Endothelial cell of umbilical vein (primary cell): ENCODE measurements at regions not wholly inside any gene's neighbourhood (a gene's known extent, or its start where the extent isn't known, plus 50 kb on each side); places are given as distances from the start of the nearest gene placed in this dataset.

Experiments
- BruUV-seq: library from RNA; stranded (reverse); fragments of 400-500 nt; replicated peaks from 2 replicates; lab custom pipeline; 2021; lab: Mats Ljungman, UMichigan
- CTCF ChIA-PET: fragments of 300-600, 350-600 bp; sonication (Branson Sonifier 250); formaldehyde crosslinking; loops from one replicate; lab custom pipeline; 2021; ENCODE audit warnings: antibody characterized with exemption, inconsistent platforms; lab: Charles Lee
- POLR2A ChIA-PET: fragments of 300-600, 350-600 bp; sonication (Branson Sonifier 250); formaldehyde crosslinking; loops from one replicate; lab custom pipeline; 2021; ENCODE audit warnings: antibody characterized with exemption, inconsistent platforms; lab: Charles Lee
- DNase-seq: peaks from one replicate; pipeline ENCODE4 v3.0.0-alpha.2; 2011; ENCODE audit warnings: low read depth, low spot score
- FAIRE-seq: peaks from 2 replicates; lab custom pipeline; 2011; peaks lifted over from hg19 to GRCh38; lab: Jason Lieb, UNC
- H2AFZ ChIP-seq: 2 replicates; pipeline ENCODE4 v1.6.0; 2012; ENCODE audit warnings: low read depth, low read length, control low read depth, inconsistent platforms
- H3K27ac ChIP-seq: 2 replicates; pipeline ENCODE4 v1.5.1; 2011; ENCODE audit warnings: low read depth, mild to moderate bottlenecking, control low read depth, low read length, moderate library complexity; ENCODE audit not compliant: insufficient read depth
- H3K27me3 ChIP-seq, 2 experiments: 2 replicates each; pipeline versions ENCODE4 v1.6.0 to v1.6.1; 2011; ENCODE audit warnings: low read length in 2 of 2, mixed read lengths in 1 of 2; ENCODE audit not compliant: control insufficient read depth in 2 of 2, insufficient read depth in 2 of 2
- H3K36me3 ChIP-seq, 2 experiments: 2 replicates in 1 of 2; 3 replicates in 1 of 2; pipeline ENCODE4 v1.5.1; 2011; ENCODE audit warnings: low read length in 2 of 2, mild to moderate bottlenecking in 1 of 2, moderate library complexity in 1 of 2; ENCODE audit not compliant: control insufficient read depth in 2 of 2, insufficient read depth in 2 of 2; ENCODE audit errors: extremely low read depth in 1 of 2
- H3K4me1 ChIP-seq: 3 replicates; pipeline ENCODE4 v1.5.1; 2011; ENCODE audit warnings: mild to moderate bottlenecking, low read length; ENCODE audit not compliant: control insufficient read depth, insufficient read depth; ENCODE audit errors: extremely low read depth
- H3K4me2 ChIP-seq: 2 replicates; pipeline ENCODE4 v1.6.1; 2011; ENCODE audit warnings: low read length, control low read depth, mixed read lengths; ENCODE audit not compliant: insufficient read depth
- H3K4me3 ChIP-seq, 3 experiments: fragments of 200-600 bp in 1 of 3; sonication (generic), shearing (Covaris generic) in 1 of 3; replicated peaks in 1 of 3; 2 replicates each; pipeline ENCODE4 v1.5.1; 2011 to 2016; ENCODE audit warnings: control low read depth in 3 of 3, low read length in 3 of 3, mild to moderate bottlenecking in 2 of 3, inconsistent platforms in 1 of 3, low read depth in 1 of 3, moderate library complexity in 1 of 3; ENCODE audit not compliant: insufficient read depth in 1 of 3
- H3K79me2 ChIP-seq: 2 replicates; pipeline ENCODE4 v1.6.0; 2012; ENCODE audit warnings: low read length, inconsistent platforms; ENCODE audit not compliant: control insufficient read depth, insufficient read depth
- H3K9ac ChIP-seq: replicated peaks from 2 replicates; pipeline ENCODE3; 2011; ENCODE audit warnings: low read length, control low read depth; ENCODE audit not compliant: insufficient read depth; ENCODE audit errors: extremely low read depth
- H3K9me1 ChIP-seq: replicated peaks from 3 replicates; pipeline ENCODE4 v1.6.0; 2011; ENCODE audit warnings: mild to moderate bottlenecking, low read length; ENCODE audit not compliant: control insufficient read depth, insufficient read depth; ENCODE audit errors: extremely low read depth
- H3K9me3 ChIP-seq: replicated peaks from 2 replicates; pipeline ENCODE4 v1.5.1; 2012; ENCODE audit warnings: low read length, inconsistent platforms; ENCODE audit not compliant: control insufficient read depth, insufficient read depth
- H4K20me1 ChIP-seq: replicated peaks from 2 replicates; pipeline ENCODE3; 2011; ENCODE audit warnings: mild to moderate bottlenecking, low read length; ENCODE audit not compliant: control insufficient read depth, insufficient read depth; ENCODE audit errors: extremely low read depth
- EZH2 ChIP-seq: IDR thresholded peaks from 2 replicates; pipeline ENCODE4 v1.6.1; 2012; ENCODE audit warnings: borderline replicate concordance, low read depth, mild to moderate bottlenecking, moderate library complexity, low read length, inconsistent platforms; ENCODE audit not compliant: severe bottlenecking
- FOS ChIP-seq: IDR thresholded peaks from 2 replicates; pipeline ENCODE4 v1.6.1; 2011; ENCODE audit warnings: mild to moderate bottlenecking, low read length, moderate library complexity, borderline replicate concordance; ENCODE audit not compliant: insufficient read depth
- GATA2 ChIP-seq: IDR thresholded peaks from 2 replicates; pipeline ENCODE4 v1.7.0; 2011; ENCODE audit warnings: low read depth, mild to moderate bottlenecking, moderate library complexity, mixed read lengths, low read length; ENCODE audit not compliant: insufficient read length, insufficient read depth
- JUN ChIP-seq: IDR thresholded peaks from 2 replicates; pipeline ENCODE4 v1.6.1; 2011; ENCODE audit warnings: borderline replicate concordance, low read depth; ENCODE audit not compliant: insufficient read length, insufficient read depth
- MYC ChIP-seq: IDR thresholded peaks from one replicate; pipeline ENCODE4 v1.6.1; 2011; ENCODE audit warnings: mild to moderate bottlenecking, low read depth, low read length
- POLR2A ChIP-seq: IDR thresholded peaks from 2 replicates; pipeline ENCODE4 v1.6.1; 2012; ENCODE audit warnings: low read depth, mild to moderate bottlenecking, control low read depth, low read length
- POLR2AphosphoS5 ChIP-seq: IDR thresholded peaks from 2 replicates; pipeline ENCODE4 v1.6.1; 2012; ENCODE audit warnings: low read depth, mild to moderate bottlenecking, control low read depth, low read length, moderate library complexity; ENCODE audit not compliant: insufficient read depth
- dilution Hi-C: fragments of 300-500 bp; cut with MboI; formaldehyde crosslinking; loops from one replicate; pipeline ENCODE4 v1.15.0; 2019; ENCODE audit warnings: low sequenced_read_pairs; ENCODE audit not compliant: extremely low pct_ligation_motif_present
- intact Hi-C: fragments of 100-400 bp; cut with micrococcal nuclease; formaldehyde crosslinking; loops from one replicate; pipeline ENCODE4 v1.10.0; 2022
- TF ChIP-seq, protein P1 (sequence below): IDR thresholded peaks from 2 replicates; pipeline ENCODE4 v1.6.1; 2011; ENCODE audit not compliant: insufficient read depth, insufficient read length
- TF ChIP-seq, protein P2 (sequence below), 2 donors: IDR thresholded peaks; 1 replicate in 1 of 2; 2 replicates in 1 of 2; pipeline ENCODE4 v1.5.1; 2011; ENCODE audit warnings: low read length in 2 of 2, mild to moderate bottlenecking in 2 of 2, moderate library complexity in 2 of 2, control low read depth in 1 of 2, inconsistent platforms in 1 of 2, low read depth in 1 of 2; ENCODE audit not compliant: insufficient read depth in 1 of 2; ENCODE audit errors: extremely low read depth in 1 of 2

DNA sequence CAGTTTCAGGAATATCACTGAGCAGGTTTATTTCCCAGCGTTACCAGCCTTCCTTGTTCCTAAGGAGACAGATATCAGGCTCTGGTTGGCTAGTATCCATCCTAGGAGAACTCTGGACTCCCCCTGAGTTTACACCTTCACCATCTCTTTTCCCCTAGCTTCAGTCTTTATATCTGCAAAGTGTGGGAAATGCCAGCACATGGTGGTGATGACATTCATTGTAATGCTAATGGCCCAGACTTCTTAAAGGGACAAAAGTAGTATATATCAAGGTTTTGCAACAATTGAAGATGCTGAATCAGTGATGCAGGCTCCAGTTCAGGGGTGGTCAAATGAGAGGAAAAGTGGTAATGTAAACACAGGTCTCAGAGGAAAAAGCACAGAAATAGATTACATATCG is 224.3 kb upstream of the SYNDIG1 start:
- ChIA-PET CTCF (no interaction called here), POLR2A (no interaction called here)
- DNase-seq (no peak), FAIRE-seq (no peak)
- Histone ChIP-seq H3K4me3 (no peak overlapping the region), H3K27me3 (no peaks in the 10 kb centered on the region), H3K36me3 (no peaks in the 10 kb centered on the region), H3K79me2 (no peaks in the 10 kb centered on the region), H3K4me2 (no peak overlapping the region), H3K27ac (no peak overlapping the region), H3K4me1 (no peaks in the 10 kb centered on the region), H3K9me1 (no peaks in the 10 kb centered on the region), H4K20me1 (no peaks in the 10 kb centered on the region), H3K9ac (no peak overlapping the region), H2AFZ (no peak overlapping the region), H3K9me3 (no peaks in the 10 kb centered on the region)
- no TSS peak for BruUV-seq
- intact Hi-C loops (no loop called here), dilution Hi-C loops (no loop called here)
- TF ChIP-seq FOS (no peak), GATA2 (no peak), POLR2A (no peak), EZH2 (no peak), POLR2AphosphoS5 (no peak), JUN (no peak), MYC (no peak)
- TF ChIP-seq, protein P1, sequence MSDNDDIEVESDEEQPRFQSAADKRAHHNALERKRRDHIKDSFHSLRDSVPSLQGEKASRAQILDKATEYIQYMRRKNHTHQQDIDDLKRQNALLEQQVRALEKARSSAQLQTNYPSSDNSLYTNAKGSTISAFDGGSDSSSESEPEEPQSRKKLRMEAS = no peak
- TF ChIP-seq, protein P2, sequence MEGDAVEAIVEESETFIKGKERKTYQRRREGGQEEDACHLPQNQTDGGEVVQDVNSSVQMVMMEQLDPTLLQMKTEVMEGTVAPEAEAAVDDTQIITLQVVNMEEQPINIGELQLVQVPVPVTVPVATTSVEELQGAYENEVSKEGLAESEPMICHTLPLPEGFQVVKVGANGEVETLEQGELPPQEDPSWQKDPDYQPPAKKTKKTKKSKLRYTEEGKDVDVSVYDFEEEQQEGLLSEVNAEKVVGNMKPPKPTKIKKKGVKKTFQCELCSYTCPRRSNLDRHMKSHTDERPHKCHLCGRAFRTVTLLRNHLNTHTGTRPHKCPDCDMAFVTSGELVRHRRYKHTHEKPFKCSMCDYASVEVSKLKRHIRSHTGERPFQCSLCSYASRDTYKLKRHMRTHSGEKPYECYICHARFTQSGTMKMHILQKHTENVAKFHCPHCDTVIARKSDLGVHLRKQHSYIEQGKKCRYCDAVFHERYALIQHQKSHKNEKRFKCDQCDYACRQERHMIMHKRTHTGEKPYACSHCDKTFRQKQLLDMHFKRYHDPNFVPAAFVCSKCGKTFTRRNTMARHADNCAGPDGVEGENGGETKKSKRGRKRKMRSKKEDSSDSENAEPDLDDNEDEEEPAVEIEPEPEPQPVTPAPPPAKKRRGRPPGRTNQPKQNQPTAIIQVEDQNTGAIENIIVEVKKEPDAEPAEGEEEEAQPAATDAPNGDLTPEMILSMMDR (IDR thresholded peaks at IDR 0.05; ENCODE audit: extremely low read depth in 1 of 2, insufficient read depth in 1 of 2, low read depth in 1 of 2, low read length in 2 of 2) = no peak
